ENCODE measurements at regions not wholly inside any gene's neighbourhood (a gene's known extent, or its start where the extent isn't known, plus 50 kb on each side); places are given as distances from the start of the nearest gene placed in this dataset.

DNA sequence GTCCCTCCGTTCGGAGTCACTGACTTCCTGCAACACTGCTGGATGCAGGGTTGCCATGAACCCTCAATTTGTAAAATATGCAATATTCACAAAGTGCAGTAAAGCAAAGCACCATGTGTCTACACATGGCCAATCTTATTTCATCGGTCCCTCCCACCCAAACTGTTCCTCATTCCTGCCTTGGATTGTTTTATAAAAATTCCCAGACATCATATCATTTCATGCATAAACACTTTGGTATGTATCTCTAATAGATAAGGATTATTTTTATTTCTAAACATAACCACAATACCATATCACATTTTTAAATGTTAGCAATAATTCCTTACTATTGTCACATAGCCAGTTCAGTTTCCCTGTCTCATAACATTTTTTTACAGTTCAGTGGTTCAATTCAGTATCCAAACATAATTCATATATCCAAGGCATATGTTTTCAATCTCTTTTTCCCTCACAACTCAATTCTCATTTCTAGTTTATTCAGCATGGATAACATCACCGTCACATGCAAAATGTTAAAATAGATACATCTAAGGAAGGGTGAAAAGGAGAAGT is 82.0 kb upstream of the PCAT7 start:
- no peaks in the 10 kb centered on the region for H3K36me3 ChIP-seq (ENCODE audit: control insufficient read depth, insufficient read depth, low read length)
- H3K18ac ChIP-seq (ENCODE audit: low read depth, low read length) = no peak overlapping the region
- dilution Hi-C loops (cut with HindIII; ENCODE audit: low sequenced_read_pairs, unreplicated experiment) = no loop called here
- ChIA-PET POLR2A (ENCODE audit: unreplicated experiment) (no interaction called here), CTCF (no interaction called here)
- H3K4ac ChIP-seq (ENCODE audit: low read depth, low read length) = no peak overlapping the region
- H4K5ac ChIP-seq (ENCODE audit: low read depth, low read length) = no peak overlapping the region
- H2AK9ac ChIP-seq (replicated peaks; ENCODE audit: low read depth, low read length, poor library complexity) = no peak overlapping the region
- H3K9ac ChIP-seq (ENCODE audit: low read depth, low read length) = no peak overlapping the region
- no peak overlapping the region for H2BK120ac ChIP-seq (ENCODE audit: low read depth, low read length)
- H2AK5ac ChIP-seq (ENCODE audit: low read depth, low read length) = no peak overlapping the region
- no peak overlapping the region for H3K23ac ChIP-seq (ENCODE audit: low read depth, low read length)
- no peak overlapping the region for H2BK20ac ChIP-seq (ENCODE audit: low read depth, low read length)
- DNase-seq = no peak
- no peak overlapping the region for H2AFZ ChIP-seq (replicated peaks; ENCODE audit: low read length, poor library complexity)
- no peaks in the 10 kb centered on the region for H3K9me1 ChIP-seq (ENCODE audit: insufficient read depth, low read length)
- intact Hi-C loops (cut with micrococcal nuclease) = no loop called here
- in situ Hi-C loops (cut with MboI; ENCODE audit: low sequenced_read_pairs) = no loop called here
- H3K4me1 ChIP-seq (ENCODE audit: control insufficient read depth, insufficient read depth, low read length) = no peaks in the 10 kb centered on the region
- no peak overlapping the region for H3K4me3 ChIP-seq (ENCODE audit: insufficient read depth, low read depth, low read length)
- H4K8ac ChIP-seq (ENCODE audit: low read depth in 2 of 2, low read length in 2 of 2) = no peak overlapping the region
- no peak overlapping the region for H3K14ac ChIP-seq (replicated peaks; ENCODE audit: low read depth, low read length)
- ATAC-seq (ENCODE audit: low read depth) = no peak
- WGBS, 2 experiments (ENCODE audit: extremely low coverage in 2 of 2, insufficient read length in 1 of 2) = no CpG with 5 or more reads among the region's 4 CpGs
- H3K79me1 ChIP-seq (ENCODE audit: low read depth in 1 of 2, low read length in 2 of 2) = no peaks in the 10 kb centered on the region
- H3K27ac ChIP-seq (ENCODE audit: insufficient read depth, low read length) = no peak overlapping the region
- H3K4me2 ChIP-seq (ENCODE audit: low read depth, low read length) = no peak overlapping the region
- no peak overlapping the region for H3K56ac ChIP-seq (ENCODE audit: extremely low read depth, insufficient read depth, low read length)
- H3K27me3 ChIP-seq (ENCODE audit: control insufficient read depth, insufficient read depth, low read length) = no peaks in the 10 kb centered on the region
- H4K20me1 ChIP-seq (ENCODE audit: insufficient read depth, low read length) = no peaks in the 10 kb centered on the region
- H2BK15ac ChIP-seq (ENCODE audit: low read depth, low read length) = no peak overlapping the region
- H3K9me3 ChIP-seq (ENCODE audit: control insufficient read depth, insufficient read depth, low read length) = no peaks in the 10 kb centered on the region
- no TSS peak for BruUV-seq (replicated peaks)
- no peak for TF ChIP-seq MAFK (IDR thresholded peaks at IDR 0.05; ENCODE audit: low read depth, low read length)
- TF ChIP-seq, protein P1, sequence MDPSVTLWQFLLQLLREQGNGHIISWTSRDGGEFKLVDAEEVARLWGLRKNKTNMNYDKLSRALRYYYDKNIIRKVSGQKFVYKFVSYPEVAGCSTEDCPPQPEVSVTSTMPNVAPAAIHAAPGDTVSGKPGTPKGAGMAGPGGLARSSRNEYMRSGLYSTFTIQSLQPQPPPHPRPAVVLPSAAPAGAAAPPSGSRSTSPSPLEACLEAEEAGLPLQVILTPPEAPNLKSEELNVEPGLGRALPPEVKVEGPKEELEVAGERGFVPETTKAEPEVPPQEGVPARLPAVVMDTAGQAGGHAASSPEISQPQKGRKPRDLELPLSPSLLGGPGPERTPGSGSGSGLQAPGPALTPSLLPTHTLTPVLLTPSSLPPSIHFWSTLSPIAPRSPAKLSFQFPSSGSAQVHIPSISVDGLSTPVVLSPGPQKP (IDR thresholded peaks at IDR 0.05; ENCODE audit: borderline replicate concordance, low read depth, low read length) = no peak
- no peak overlapping the region for H2BK5ac ChIP-seq (ENCODE audit: low read depth, low read length, poor library complexity, severe bottlenecking)
- no peak overlapping the region for H4K91ac ChIP-seq (ENCODE audit: insufficient read depth, low read depth, low read length)

Measured in IMR-90 (cell line).